ENCODE measurements at regions not wholly inside any gene's neighbourhood (a gene's known extent, or its start where the extent isn't known, plus 50 kb on each side); places are given as distances from the start of the nearest gene placed in this dataset.

DNA sequence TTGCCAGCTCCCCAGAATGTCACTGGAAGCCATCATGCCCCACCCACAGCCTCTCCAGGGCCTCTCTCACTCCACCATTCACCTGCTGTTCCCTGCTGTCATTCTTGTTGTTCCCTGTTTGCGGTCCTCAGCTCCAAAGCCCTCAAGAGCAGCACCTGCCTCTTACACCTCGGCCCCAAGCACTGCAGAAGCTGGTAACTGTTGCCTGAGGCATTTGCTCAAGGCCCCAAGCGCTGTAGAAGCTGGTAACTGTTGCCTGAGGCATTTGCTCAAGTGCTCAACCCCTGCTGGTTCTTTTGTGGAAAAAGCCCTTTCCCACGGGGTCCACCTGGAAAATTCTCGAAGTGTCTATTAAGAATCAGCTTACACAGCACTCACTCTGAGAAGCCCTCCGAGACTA, 78.0 kb downstream of the ARL6IP4 start:
- Histone ChIP-seq H2BK120ac (ENCODE audit: low read depth, low read length) (no peak overlapping the region), H3K79me1 (ENCODE audit: low read depth, low read length) (no peaks in the 10 kb centered on the region), H3K9me3 (replicated peaks in 1 of 2; ENCODE audit: control insufficient read depth in 2 of 2, insufficient read depth in 1 of 2, low read depth in 1 of 2, low read length in 2 of 2) (no peaks in the 10 kb centered on the region), H3K4me3 (ENCODE audit: low read length in 2 of 2) (no peak overlapping the region), H2BK15ac (ENCODE audit: low read length) (no peak overlapping the region), H3K9ac (ENCODE audit: low read depth, low read length, poor library complexity) (peak overlapping the region; percentile 45), H4K91ac (ENCODE audit: low read depth, low read length, poor library complexity) (no peak overlapping the region), H4K8ac (ENCODE audit: low read depth, low read length) (no peak overlapping the region), H3K18ac (ENCODE audit: low read length) (no peak overlapping the region), H3K4me2 (ENCODE audit: insufficient read depth, low read length, poor library complexity, severe bottlenecking) (no peak overlapping the region), H3K4ac (ENCODE audit: low read length) (no peak overlapping the region), H3K14ac (ENCODE audit: low read length) (peak overlapping the region; percentile 76), H2BK12ac (ENCODE audit: low read length) (no peak overlapping the region), H3K23ac (ENCODE audit: low read depth, low read length, poor library complexity) (no peak overlapping the region), H3K36me3 (replicated peaks in 1 of 2; ENCODE audit: control insufficient read depth in 2 of 2, insufficient read depth in 2 of 2, low read length in 2 of 2) (no peaks in the 10 kb centered on the region), H3K27ac (replicated peaks; ENCODE audit: low read length) (no peak overlapping the region), H2AFZ (ENCODE audit: low read length) (no peak overlapping the region), H2AK5ac (ENCODE audit: low read depth, low read length) (no peak overlapping the region), H3K4me1 (ENCODE audit: control insufficient read depth in 2 of 2, insufficient read depth in 1 of 2, low read depth in 1 of 2, low read length in 2 of 2) (peaks cover 2 to 4% of the 10 kb centered on the region in 2 donors), H2BK5ac (ENCODE audit: low read length) (no peak overlapping the region), H3K27me3 (ENCODE audit: control insufficient read depth in 3 of 3, insufficient read depth in 3 of 3, low read depth in 1 of 3, low read length in 3 of 3) (no peaks in the 10 kb centered on the region)
- WGBS, 2 donors (ENCODE audit: extremely low coverage in 2 of 2, insufficient read length in 2 of 2, insufficient replicate concordance in 1 of 2) = no CpG with 5 or more reads among the region's 6 CpGs
- no peak for DNase-seq (ENCODE audit: low spot score)

DNA sequence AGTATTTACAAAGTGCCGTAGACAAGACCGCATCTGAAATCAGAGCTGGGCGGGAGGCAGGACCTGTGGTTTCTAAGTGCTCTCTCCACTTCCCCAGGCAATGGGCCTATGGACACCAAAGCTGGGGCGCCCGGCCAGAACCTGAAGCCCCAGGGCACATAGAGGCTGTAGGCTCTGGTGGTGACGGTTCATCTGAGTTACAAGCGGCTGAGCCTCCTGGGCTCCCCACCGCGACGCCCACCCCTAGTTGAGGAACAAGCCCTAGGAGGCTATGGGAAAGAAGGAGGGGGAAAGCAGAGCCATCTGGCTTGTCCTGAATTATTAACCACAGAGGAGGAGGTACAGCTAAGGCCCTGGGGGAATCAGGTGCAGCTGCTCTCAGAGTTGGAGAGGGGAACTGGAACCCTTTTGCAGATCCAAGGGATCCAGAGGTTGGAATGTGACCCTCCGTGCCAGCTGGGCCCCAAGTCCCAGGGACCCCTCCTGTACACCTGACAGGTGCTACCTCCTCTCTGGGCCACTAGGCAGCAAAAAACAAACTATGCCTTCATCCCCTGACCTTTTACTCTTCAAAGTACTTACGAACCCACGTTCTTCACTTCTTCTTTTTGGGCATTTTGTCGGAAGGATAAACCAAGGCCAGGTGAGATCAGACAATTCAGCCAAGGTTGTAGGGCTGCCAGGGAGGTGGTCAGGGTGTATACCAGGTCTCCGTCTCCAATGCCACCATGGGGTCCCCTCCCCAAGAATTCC, 77.2 kb downstream of the ARL6IP4 start:
- DNase-seq (ENCODE audit: low spot score) = no peak
- Histone ChIP-seq H4K8ac (ENCODE audit: low read depth, low read length) (no peak overlapping the region), H4K91ac (ENCODE audit: low read depth, low read length, poor library complexity) (no peak overlapping the region), H2BK12ac (ENCODE audit: low read length) (no peak overlapping the region), H3K9me3 (replicated peaks in 1 of 2; ENCODE audit: control insufficient read depth in 2 of 2, insufficient read depth in 1 of 2, low read depth in 1 of 2, low read length in 2 of 2) (peaks cover 0 to 5% of the 10 kb centered on the region in 2 donors), H3K4me2 (ENCODE audit: insufficient read depth, low read length, poor library complexity, severe bottlenecking) (no peak overlapping the region), H2AK5ac (ENCODE audit: low read depth, low read length) (no peak overlapping the region), H3K14ac (ENCODE audit: low read length) (no peak overlapping the region), H3K36me3 (replicated peaks in 1 of 2; ENCODE audit: control insufficient read depth in 2 of 2, insufficient read depth in 2 of 2, low read length in 2 of 2) (no peaks in the 10 kb centered on the region), H2AFZ (ENCODE audit: low read length) (no peak overlapping the region), H3K18ac (ENCODE audit: low read length) (no peak overlapping the region), H3K4me3 (ENCODE audit: low read length in 2 of 2) (no peak overlapping the region), H3K4me1 (ENCODE audit: control insufficient read depth in 2 of 2, insufficient read depth in 1 of 2, low read depth in 1 of 2, low read length in 2 of 2) (peaks cover 2 to 4% of the 10 kb centered on the region in 2 donors), H2BK5ac (ENCODE audit: low read length) (no peak overlapping the region), H3K27me3 (ENCODE audit: control insufficient read depth in 3 of 3, insufficient read depth in 3 of 3, low read depth in 1 of 3, low read length in 3 of 3) (no peaks in the 10 kb centered on the region), H3K23ac (ENCODE audit: low read depth, low read length, poor library complexity) (no peak overlapping the region), H3K79me1 (ENCODE audit: low read depth, low read length) (no peaks in the 10 kb centered on the region), H2BK15ac (ENCODE audit: low read length) (no peak overlapping the region), H3K9ac (ENCODE audit: low read depth, low read length, poor library complexity) (no peak overlapping the region), H3K4ac (ENCODE audit: low read length) (no peak overlapping the region), H2BK120ac (ENCODE audit: low read depth, low read length) (no peak overlapping the region), H3K27ac (replicated peaks; ENCODE audit: low read length) (no peak overlapping the region)
- WGBS, 2 donors (ENCODE audit: extremely low coverage in 2 of 2, insufficient read length in 2 of 2, insufficient replicate concordance in 1 of 2) = no CpG with 5 or more reads among the region's 15 CpGs

DNA sequence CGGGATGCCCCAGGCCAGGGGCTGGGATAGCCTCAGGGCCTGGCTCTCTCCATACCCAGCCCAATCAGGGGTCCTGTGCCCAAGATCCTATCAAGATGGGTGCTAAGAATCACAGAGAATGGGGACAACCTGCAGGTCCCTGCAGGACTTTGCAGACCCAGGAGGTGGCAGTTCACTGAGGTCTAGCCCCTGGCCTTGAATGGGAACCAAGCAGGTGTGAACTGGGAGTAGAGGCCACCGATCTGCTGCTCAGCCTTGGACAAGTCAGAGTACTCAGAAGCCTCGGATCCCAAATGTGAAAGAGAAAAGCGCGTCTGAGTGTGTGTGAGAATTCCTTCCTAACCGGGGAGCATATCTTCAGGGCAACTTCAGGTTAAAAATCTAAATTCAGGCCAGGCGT, 76.2 kb downstream of the ARL6IP4 start:
- DNase-seq (ENCODE audit: low spot score) = no peak
- peaks cover 0 to 6% of the 10 kb centered on the region in 2 donors for H3K9me3 ChIP-seq (replicated peaks in 1 of 2; ENCODE audit: control insufficient read depth in 2 of 2, insufficient read depth in 1 of 2, low read depth in 1 of 2, low read length in 2 of 2)
- no peak overlapping the region for H3K14ac ChIP-seq (ENCODE audit: low read length)
- H3K23ac ChIP-seq (ENCODE audit: low read depth, low read length, poor library complexity) = no peak overlapping the region
- no peak overlapping the region for H2BK15ac ChIP-seq (ENCODE audit: low read length)
- H3K27me3 ChIP-seq (ENCODE audit: control insufficient read depth in 3 of 3, insufficient read depth in 3 of 3, low read depth in 1 of 3, low read length in 3 of 3) = no peaks in the 10 kb centered on the region
- no peaks in the 10 kb centered on the region for H3K79me1 ChIP-seq (ENCODE audit: low read depth, low read length)
- no peak overlapping the region for H3K27ac ChIP-seq (replicated peaks; ENCODE audit: low read length)
- H3K36me3 ChIP-seq (replicated peaks in 1 of 2; ENCODE audit: control insufficient read depth in 2 of 2, insufficient read depth in 2 of 2, low read length in 2 of 2) = no peaks in the 10 kb centered on the region
- H3K4me1 ChIP-seq (ENCODE audit: control insufficient read depth in 2 of 2, insufficient read depth in 1 of 2, low read depth in 1 of 2, low read length in 2 of 2) = peaks cover 2 to 4% of the 10 kb centered on the region in 2 donors
- H3K9ac ChIP-seq (ENCODE audit: low read depth, low read length, poor library complexity) = no peak overlapping the region
- no peak overlapping the region for H2BK120ac ChIP-seq (ENCODE audit: low read depth, low read length)
- no CpG with 5 or more reads among the region's 7 CpGs for WGBS, 2 donors (ENCODE audit: extremely low coverage in 2 of 2, insufficient read length in 2 of 2, insufficient replicate concordance in 1 of 2)
- no peak overlapping the region for H4K8ac ChIP-seq (ENCODE audit: low read depth, low read length)
- H2AFZ ChIP-seq (ENCODE audit: low read length) = no peak overlapping the region
- no peak overlapping the region for H3K4me2 ChIP-seq (ENCODE audit: insufficient read depth, low read length, poor library complexity, severe bottlenecking)
- no peak overlapping the region for H3K4ac ChIP-seq (ENCODE audit: low read length)
- H2AK5ac ChIP-seq (ENCODE audit: low read depth, low read length) = no peak overlapping the region
- H4K91ac ChIP-seq (ENCODE audit: low read depth, low read length, poor library complexity) = no peak overlapping the region
- H3K4me3 ChIP-seq (ENCODE audit: low read length in 2 of 2) = no peak overlapping the region
- no peak overlapping the region for H2BK12ac ChIP-seq (ENCODE audit: low read length)
- H2BK5ac ChIP-seq (ENCODE audit: low read length) = no peak overlapping the region
- H3K18ac ChIP-seq (ENCODE audit: low read length) = no peak overlapping the region

DNA sequence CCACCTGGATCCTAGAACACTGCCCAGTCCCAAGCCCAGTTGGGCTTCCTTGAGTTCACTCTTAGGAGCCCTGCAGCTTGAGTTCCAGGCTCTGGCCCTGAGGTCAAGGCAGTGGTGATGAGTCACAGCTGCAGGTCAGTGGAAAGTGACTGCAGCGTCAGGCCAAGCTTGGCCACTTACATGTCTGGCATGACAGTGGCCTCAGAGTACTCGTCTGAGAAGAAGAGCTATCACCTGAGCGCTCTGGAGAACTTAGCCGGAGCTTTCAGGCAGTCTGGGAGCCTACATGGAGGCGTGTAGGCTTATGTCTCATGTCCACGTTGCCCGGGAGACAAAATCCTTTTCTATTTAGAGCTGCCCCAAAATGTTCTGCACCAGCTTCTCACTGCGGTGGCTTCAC, 75.6 kb downstream of the ARL6IP4 start:
- H3K18ac ChIP-seq (ENCODE audit: low read length) = no peak overlapping the region
- H3K4me1 ChIP-seq (ENCODE audit: control insufficient read depth in 2 of 2, insufficient read depth in 1 of 2, low read depth in 1 of 2, low read length in 2 of 2) = peaks cover 2 to 4% of the 10 kb centered on the region in 2 donors
- H2BK5ac ChIP-seq (ENCODE audit: low read length) = no peak overlapping the region
- no peaks in the 10 kb centered on the region for H3K36me3 ChIP-seq (replicated peaks in 1 of 2; ENCODE audit: control insufficient read depth in 2 of 2, insufficient read depth in 2 of 2, low read length in 2 of 2)
- H2AFZ ChIP-seq (ENCODE audit: low read length) = no peak overlapping the region
- WGBS, 2 donors (ENCODE audit: extremely low coverage in 2 of 2, insufficient read length in 2 of 2, insufficient replicate concordance in 1 of 2) = no CpG with 5 or more reads among the region's 8 CpGs
- H3K27me3 ChIP-seq (ENCODE audit: control insufficient read depth in 3 of 3, insufficient read depth in 3 of 3, low read depth in 1 of 3, low read length in 3 of 3) = no peaks in the 10 kb centered on the region
- H3K9ac ChIP-seq (ENCODE audit: low read depth, low read length, poor library complexity) = no peak overlapping the region
- no peak overlapping the region for H2BK15ac ChIP-seq (ENCODE audit: low read length)
- H4K8ac ChIP-seq (ENCODE audit: low read depth, low read length) = no peak overlapping the region
- no peak overlapping the region for H2BK120ac ChIP-seq (ENCODE audit: low read depth, low read length)
- H3K4me3 ChIP-seq (ENCODE audit: low read length in 2 of 2) = no peak overlapping the region
- no peak for DNase-seq (ENCODE audit: low spot score)
- H3K27ac ChIP-seq (replicated peaks; ENCODE audit: low read length) = no peak overlapping the region
- no peak overlapping the region for H3K4me2 ChIP-seq (ENCODE audit: insufficient read depth, low read length, poor library complexity, severe bottlenecking)
- peak overlapping the region; percentile 58 for H3K23ac ChIP-seq (ENCODE audit: low read depth, low read length, poor library complexity)
- H2BK12ac ChIP-seq (ENCODE audit: low read length) = no peak overlapping the region
- no peaks in the 10 kb centered on the region for H3K79me1 ChIP-seq (ENCODE audit: low read depth, low read length)
- H4K91ac ChIP-seq (ENCODE audit: low read depth, low read length, poor library complexity) = no peak overlapping the region
- no peak overlapping the region for H3K4ac ChIP-seq (ENCODE audit: low read length)
- peaks cover 0 to 6% of the 10 kb centered on the region in 2 donors for H3K9me3 ChIP-seq (replicated peaks in 1 of 2; ENCODE audit: control insufficient read depth in 2 of 2, insufficient read depth in 1 of 2, low read depth in 1 of 2, low read length in 2 of 2)
- no peak overlapping the region for H2AK5ac ChIP-seq (ENCODE audit: low read depth, low read length)
- peak overlapping the region; percentile 67 for H3K14ac ChIP-seq (ENCODE audit: low read length)

All from neuronal stem cell (in vitro differentiated cells).